Transverse colon (tissue), 4 donors: ENCODE measurements at regions not wholly inside any gene's neighbourhood (a gene's known extent, or its start where the extent isn't known, plus 50 kb on each side); places are given as distances from the start of the nearest gene placed in this dataset.

Experiments used
- CTCF ChIP-seq, 5 experiments: fragments of 200-600 bp in 3 of 5; fragments of 450-650 bp in 2 of 5; sonication (generic) in 3 of 5; IDR thresholded peaks; 1 replicate in 2 of 5; 2 replicates in 3 of 5; pipeline ENCODE4 v1.5.1; 2016 to 2017; ENCODE audit warnings: antibody characterized with exemption in 5 of 5, inconsistent platforms in 3 of 5, mild to moderate bottlenecking in 2 of 5, moderate library complexity in 1 of 5
- EP300 ChIP-seq: sonication (generic); formaldehyde crosslinking; IDR thresholded peaks from one replicate; pipeline ENCODE4 v1.6.1; 2017; ENCODE audit warnings: antibody characterized with exemption, low read depth
- POLR2A ChIP-seq: fragments of 450-650 bp; IDR thresholded peaks from one replicate; pipeline ENCODE4 v1.6.1; 2016; ENCODE audit warnings: antibody characterized with exemption, mild to moderate bottlenecking, moderate library complexity
- POLR2AphosphoS5 ChIP-seq, 3 donors: sonication (generic); formaldehyde crosslinking; IDR thresholded peaks; one replicate each; pipeline ENCODE4 v1.6.1; 2016; ENCODE audit warnings: antibody characterized with exemption in 3 of 3

- TF ChIP-seq CTCF (IDR thresholded peaks at IDR 0.05) (no peak), EP300 (no peak), POLR2AphosphoS5 (IDR thresholded peaks at IDR 0.05) (no peak), POLR2A (no peak)
These were observed 233.2 kb upstream of the RFX3 start for GRCh38 chr9:3758816-3759576.
